GM12878 (cell line): ENCODE measurements at regions not wholly inside any gene's neighbourhood (a gene's known extent, or its start where the extent isn't known, plus 50 kb on each side); places are given as distances from the start of the nearest gene placed in this dataset.

Source experiments
- ATAC-seq: fragments of 200-7000 bp; cut with Tn5 transposase; 3 replicates; pipeline ENCODE4 v1.9.1; 2020; ENCODE audit warnings: mild to moderate bottlenecking, moderate library complexity
- BruUV-seq: library from RNA; stranded (reverse); fragments of 400-500 nt; replicated peaks from 2 replicates; lab custom pipeline; 2021; lab: Mats Ljungman, UMichigan
- CTCF ChIA-PET: fragments of 300-600 bp; sonication (Branson Sonifier 250); formaldehyde crosslinking; extraction: SDS; loops from one replicate; lab custom pipeline; 2021; ENCODE audit warnings: inconsistent platforms; lab: Yijun Ruan, JAX
- POLR2A ChIA-PET: fragments of 350-600 bp; formaldehyde crosslinking; extraction: SDS; loops from one replicate; lab custom pipeline; 2021; ENCODE audit warnings: inconsistent platforms; lab: Charles Lee
- RAD21 ChIA-PET: fragments of 300-600 bp; sonication (Branson Sonifier 250); formaldehyde crosslinking; loops from one replicate; lab custom pipeline; 2023; ENCODE audit warnings: antibody characterized with exemption; ENCODE audit not compliant: unreplicated experiment; lab: Charles Lee
- SMC1A ChIA-PET: fragments of 300-600 bp; sonication (Branson Sonifier 250); formaldehyde crosslinking; loops from one replicate; lab custom pipeline; 2023; ENCODE audit not compliant: unreplicated experiment, uncharacterized antibody; lab: Charles Lee
- DNase-seq: peaks from one replicate; pipeline ENCODE4 v3.0.0-alpha.2; 2011; ENCODE audit warnings: low read depth, low spot score
- FAIRE-seq: peaks from 3 replicates; lab custom pipeline; 2011; peaks lifted over from hg19 to GRCh38; lab: Jason Lieb, UNC
- H2AFZ ChIP-seq: 2 replicates; pipeline ENCODE4 v1.6.0; 2011; ENCODE audit warnings: low read depth, low read length, control low read depth; ENCODE audit not compliant: control insufficient read depth
- H3K27ac ChIP-seq: 2 replicates; pipeline ENCODE4 v1.5.1; 2011; ENCODE audit warnings: control low read depth; ENCODE audit not compliant: control insufficient read depth, insufficient read depth
- H3K27me3 ChIP-seq, 2 experiments: replicated peaks in 1 of 2; 2 replicates each; pipeline versions ENCODE4 v1.6.0 to v1.6.1; 2011; ENCODE audit warnings: low read length in 1 of 2; ENCODE audit not compliant: control insufficient read depth in 2 of 2, insufficient read depth in 2 of 2
- H3K36me3 ChIP-seq, 2 experiments: 2 replicates each; pipeline ENCODE4 v1.5.1; 2011; ENCODE audit warnings: low read length in 1 of 2; ENCODE audit not compliant: control insufficient read depth in 2 of 2, insufficient read depth in 2 of 2
- H3K4me1 ChIP-seq: 2 replicates; pipeline ENCODE4 v1.6.1; 2011; ENCODE audit warnings: mild to moderate bottlenecking, low read length, moderate library complexity, mixed read lengths; ENCODE audit not compliant: control insufficient read depth, insufficient read depth
- H3K4me2 ChIP-seq: 2 replicates; pipeline ENCODE4 v1.6.0; 2011; ENCODE audit warnings: control low read depth; ENCODE audit not compliant: control insufficient read depth, insufficient read depth
- H3K4me3 ChIP-seq: fragments of 200-600 bp; sonication (generic); 2 replicates; pipeline ENCODE4 v1.5.1; 2016
- H3K79me2 ChIP-seq: 2 replicates; pipeline ENCODE4 v1.6.0; 2011; ENCODE audit warnings: low read length; ENCODE audit not compliant: control insufficient read depth, insufficient read depth
- H3K9ac ChIP-seq: 2 replicates; pipeline ENCODE4 v1.8.0; 2011; ENCODE audit warnings: low read length, control low read depth, mixed read lengths; ENCODE audit not compliant: control insufficient read depth, insufficient read depth
- H3K9me3 ChIP-seq: replicated peaks from 3 replicates; pipeline ENCODE4 v1.5.1; 2011; ENCODE audit warnings: mild to moderate bottlenecking, low read length; ENCODE audit not compliant: control insufficient read depth, insufficient read depth
- H4K20me1 ChIP-seq: 2 replicates; pipeline ENCODE4 v1.6.0; 2011; ENCODE audit not compliant: control insufficient read depth, insufficient read depth
- BACH1 ChIP-seq: fragments of 450-650 bp; IDR thresholded peaks from 2 replicates; pipeline ENCODE4 v1.6.1; 2017; ENCODE audit warnings: mild to moderate bottlenecking, borderline replicate concordance
- CEBPZ ChIP-seq: fragments of 150-350 bp; IDR thresholded peaks from 2 replicates; pipeline ENCODE4 v1.6.1; 2016; ENCODE audit warnings: low read depth, low read length
- CHD1 ChIP-seq: IDR thresholded peaks from 2 replicates; pipeline ENCODE4 v1.6.1; 2012; ENCODE audit warnings: low read depth, low read length, improper control_type of control experiment
- FOXK2 ChIP-seq: fragments of 450-650 bp; IDR thresholded peaks from 2 replicates; pipeline ENCODE4 v1.6.1; 2017; ENCODE audit warnings: mild to moderate bottlenecking, moderate library complexity
- IKZF2 ChIP-seq, 2 experiments: fragments of 450-650 bp; IDR thresholded peaks; 2 replicates each; pipeline ENCODE4 v1.6.1; 2017; ENCODE audit warnings: mild to moderate bottlenecking in 2 of 2, moderate library complexity in 2 of 2
- JUNB ChIP-seq: IDR thresholded peaks from 2 replicates; pipeline ENCODE4 v1.6.1; 2016; ENCODE audit warnings: antibody characterized with exemption, mild to moderate bottlenecking
- KDM1A ChIP-seq: fragments of 200-600 bp; sonication (generic); IDR thresholded peaks from 2 replicates; pipeline ENCODE4 v1.6.1; 2016; ENCODE audit warnings: borderline replicate concordance
- NR2C1 ChIP-seq: fragments of 450-650 bp; IDR thresholded peaks from 2 replicates; pipeline ENCODE4 v1.6.1; 2017; ENCODE audit warnings: antibody characterized with exemption, mild to moderate bottlenecking, moderate library complexity
- RBBP5 ChIP-seq: fragments of 200-600 bp; sonication (generic); conservative IDR thresholded peaks from 2 replicates; pipeline ENCODE4 v1.6.1; 2016
- RUNX3 ChIP-seq: IDR thresholded peaks from 2 replicates; pipeline ENCODE4 v1.6.1; 2012; ENCODE audit warnings: low read length, inconsistent platforms
- ZNF622 ChIP-seq: fragments of 450-650 bp; IDR thresholded peaks from 2 replicates; pipeline ENCODE4 v1.6.1; 2017; ENCODE audit warnings: mild to moderate bottlenecking, inconsistent platforms
- ZZZ3 ChIP-seq: IDR thresholded peaks from 2 replicates; pipeline ENCODE4 v1.6.1; 2011; ENCODE audit warnings: low read depth; ENCODE audit not compliant: control insufficient read depth, insufficient read length
- WGBS: methylation state at CpG from one replicate; pipeline ENCODE4 v1.1.6; 2016; ENCODE audit warnings: low lambda C conversion rate; ENCODE audit not compliant: insufficient replicate concordance, insufficient coverage; ENCODE audit errors: missing lambda C conversion rate; 5-methylcytosine and 5-hydroxymethylcytosine counted together
- in situ Hi-C: fragments of 300-500 bp; cut with MboI; formaldehyde crosslinking; loops from 9 replicates; pipeline ENCODE4 v1.14.3; 2018; ENCODE audit warnings: mixed read lengths
- intact Hi-C: fragments of 100-400 bp; cut with micrococcal nuclease; formaldehyde crosslinking; loops from one replicate; pipeline ENCODE4 v1.14.2; 2022; ENCODE audit not compliant: unreplicated experiment
- TF ChIP-seq, protein P1 (sequence below): fragments of 450-650 bp; IDR thresholded peaks from 2 replicates; pipeline ENCODE4 v1.6.1; 2017; ENCODE audit warnings: mild to moderate bottlenecking, low read depth, inconsistent platforms; ENCODE audit not compliant: poor library complexity, severe bottlenecking
- TF ChIP-seq, protein P2 (sequence below): fragments of 450-650 bp; IDR thresholded peaks from 2 replicates; pipeline ENCODE4 v1.6.1; 2016; ENCODE audit warnings: mild to moderate bottlenecking

- no peaks in the 10 kb centered on the region for H3K36me3 ChIP-seq
- no peaks in the 10 kb centered on the region for H3K9me3 ChIP-seq
- TF ChIP-seq, protein P1, sequence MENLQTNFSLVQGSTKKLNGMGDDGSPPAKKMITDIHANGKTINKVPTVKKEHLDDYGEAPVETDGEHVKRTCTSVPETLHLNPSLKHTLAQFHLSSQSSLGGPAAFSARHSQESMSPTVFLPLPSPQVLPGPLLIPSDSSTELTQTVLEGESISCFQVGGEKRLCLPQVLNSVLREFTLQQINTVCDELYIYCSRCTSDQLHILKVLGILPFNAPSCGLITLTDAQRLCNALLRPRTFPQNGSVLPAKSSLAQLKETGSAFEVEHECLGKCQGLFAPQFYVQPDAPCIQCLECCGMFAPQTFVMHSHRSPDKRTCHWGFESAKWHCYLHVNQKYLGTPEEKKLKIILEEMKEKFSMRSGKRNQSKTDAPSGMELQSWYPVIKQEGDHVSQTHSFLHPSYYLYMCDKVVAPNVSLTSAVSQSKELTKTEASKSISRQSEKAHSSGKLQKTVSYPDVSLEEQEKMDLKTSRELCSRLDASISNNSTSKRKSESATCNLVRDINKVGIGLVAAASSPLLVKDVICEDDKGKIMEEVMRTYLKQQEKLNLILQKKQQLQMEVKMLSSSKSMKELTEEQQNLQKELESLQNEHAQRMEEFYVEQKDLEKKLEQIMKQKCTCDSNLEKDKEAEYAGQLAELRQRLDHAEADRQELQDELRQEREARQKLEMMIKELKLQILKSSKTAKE, result no peak
- no peak for TF ChIP-seq CHD1
- TF ChIP-seq RUNX3, result no peak
- TF ChIP-seq BACH1, result no peak
- no peak for TF ChIP-seq JUNB
- no peak for TF ChIP-seq NR2C1
- no peak for TF ChIP-seq CEBPZ
- no peak for TF ChIP-seq RBBP5
- TF ChIP-seq ZNF622, result no peak
- TF ChIP-seq, protein P2, sequence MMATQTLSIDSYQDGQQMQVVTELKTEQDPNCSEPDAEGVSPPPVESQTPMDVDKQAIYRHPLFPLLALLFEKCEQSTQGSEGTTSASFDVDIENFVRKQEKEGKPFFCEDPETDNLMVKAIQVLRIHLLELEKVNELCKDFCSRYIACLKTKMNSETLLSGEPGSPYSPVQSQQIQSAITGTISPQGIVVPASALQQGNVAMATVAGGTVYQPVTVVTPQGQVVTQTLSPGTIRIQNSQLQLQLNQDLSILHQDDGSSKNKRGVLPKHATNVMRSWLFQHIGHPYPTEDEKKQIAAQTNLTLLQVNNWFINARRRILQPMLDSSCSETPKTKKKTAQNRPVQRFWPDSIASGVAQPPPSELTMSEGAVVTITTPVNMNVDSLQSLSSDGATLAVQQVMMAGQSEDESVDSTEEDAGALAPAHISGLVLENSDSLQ, result no peak
- TF ChIP-seq ZZZ3, result no peak
- no peak for TF ChIP-seq KDM1A
- TF ChIP-seq IKZF2 (IDR thresholded peaks at IDR 0.05), result no peak
- no peak for TF ChIP-seq FOXK2
- POLR2A ChIA-PET, result no interaction called here
- no peak for ATAC-seq
- intact Hi-C loops (no loop called here), in situ Hi-C loops (no loop called here)
- no peak overlapping the region for H3K4me3 ChIP-seq
- CTCF ChIA-PET, result interaction anchor here (2.7 kb wide), 1 partner anchor 9 kb away, joined by 13 read pairs; no protein-coding TSS in a partner anchor
- RAD21 ChIA-PET, result interaction anchor here (1.4 kb wide), 1 partner anchor 23 kb away, joined by 3 read pairs; no protein-coding TSS in a partner anchor
- FAIRE-seq, result no peak
- DNase-seq, result no peak
- no peaks in the 10 kb centered on the region for H3K4me1 ChIP-seq
- no peak overlapping the region for H3K4me2 ChIP-seq
- 34% methylated on average over 3 of the region's 3 CpGs for whole genome bisulfite sequencing
- no peak overlapping the region for H2AFZ ChIP-seq
- H4K20me1 ChIP-seq, result no peaks in the 10 kb centered on the region
- no peak overlapping the region for H3K9ac ChIP-seq
- BruUV-seq, result no TSS peak
- H3K79me2 ChIP-seq, result no peaks in the 10 kb centered on the region
- no peak overlapping the region for H3K27ac ChIP-seq
- SMC1A ChIA-PET, result interaction anchor here (0.6 kb wide), 1 partner anchor 220 kb away, joined by 3 read pairs; no protein-coding TSS in a partner anchor
- H3K27me3 ChIP-seq, result no peaks in the 10 kb centered on the region; a peak in 1 of 4 replicates
These were observed 156.5 kb downstream of the SH3BGRL2 start for GRCh38 chr6:79787626-79788025.
